Ishikawa (cell line): ENCODE measurements at regions not wholly inside any gene's neighbourhood (a gene's known extent, or its start where the extent isn't known, plus 50 kb on each side); places are given as distances from the start of the nearest gene placed in this dataset.

Experiments
- CEBPB ChIP-seq: IDR thresholded peaks from 2 replicates; pipeline ENCODE4 v1.6.1; 2012
- CREB1 ChIP-seq: IDR thresholded peaks from 2 replicates; pipeline ENCODE4 v1.6.1; 2012; ENCODE audit warnings: low read depth
- EP300 ChIP-seq: IDR thresholded peaks from 2 replicates; pipeline ENCODE4 v1.6.1; 2012; ENCODE audit warnings: borderline replicate concordance
- FOXM1 ChIP-seq: IDR thresholded peaks from 2 replicates; pipeline ENCODE4 v1.6.1; 2012; ENCODE audit warnings: low read depth, borderline replicate concordance
- NFIC ChIP-seq: IDR thresholded peaks from 2 replicates; pipeline ENCODE4 v1.6.1; 2012
- REST ChIP-seq: IDR thresholded peaks from 2 replicates; pipeline ENCODE4 v1.6.1; 2012; ENCODE audit warnings: low read depth, mild to moderate bottlenecking
- TAF1 ChIP-seq: IDR thresholded peaks from 2 replicates; pipeline ENCODE4 v1.6.1; 2012; ENCODE audit warnings: low read depth, mild to moderate bottlenecking

- TF ChIP-seq NFIC: no peak
- no peak for TF ChIP-seq EP300
- no peak for TF ChIP-seq CEBPB
- no peak for TF ChIP-seq FOXM1
- no peak for TF ChIP-seq REST
- TF ChIP-seq TAF1: no peak
- TF ChIP-seq CREB1: no peak
Measured at GRCh38 chr12:118528625-118529024, 152.3 kb downstream of the SUDS3 start.
